Type B pancreatic cell (in vitro differentiated cells): ENCODE measurements at regions not wholly inside any gene's neighbourhood (a gene's known extent, or its start where the extent isn't known, plus 50 kb on each side); places are given as distances from the start of the nearest gene placed in this dataset.

Experiments
- DNase-seq: peaks from one replicate; pipeline ENCODE4 v3.0.0; 2021; ENCODE audit warnings: mixed read lengths; ENCODE audit not compliant: unreplicated experiment; ENCODE audit errors: extremely low spot score
- H3K27ac Mint-ChIP-seq: 2 replicates; pipeline ENCODE4 v1.8.0; 2021; ENCODE audit warnings: mild to moderate bottlenecking, mixed read lengths
- H3K27me3 Mint-ChIP-seq: 2 replicates; pipeline ENCODE4 v1.8.0; 2021; ENCODE audit warnings: mixed read lengths
- H3K36me3 Mint-ChIP-seq: 2 replicates; pipeline ENCODE4 v1.8.0; 2021; ENCODE audit warnings: mixed read lengths
- H3K4me1 Mint-ChIP-seq: one replicate; pipeline ENCODE4 v1.8.0; 2021; ENCODE audit warnings: mixed read lengths; ENCODE audit not compliant: unreplicated experiment
- H3K4me3 Mint-ChIP-seq: 2 replicates; pipeline ENCODE4 v1.8.0; 2021; ENCODE audit warnings: mild to moderate bottlenecking, mixed read lengths
- H3K9me3 Mint-ChIP-seq: 2 replicates; pipeline ENCODE4 v1.8.0; 2021; ENCODE audit warnings: mixed read lengths
- TF ChIP-seq, protein P1 (sequence below): fragments of 200-600 bp; sonication (generic); conservative IDR thresholded peaks from 2 replicates; pipeline ENCODE4 v1.5.0; 2021; ENCODE audit warnings: antibody characterized with exemption, mild to moderate bottlenecking

DNA sequence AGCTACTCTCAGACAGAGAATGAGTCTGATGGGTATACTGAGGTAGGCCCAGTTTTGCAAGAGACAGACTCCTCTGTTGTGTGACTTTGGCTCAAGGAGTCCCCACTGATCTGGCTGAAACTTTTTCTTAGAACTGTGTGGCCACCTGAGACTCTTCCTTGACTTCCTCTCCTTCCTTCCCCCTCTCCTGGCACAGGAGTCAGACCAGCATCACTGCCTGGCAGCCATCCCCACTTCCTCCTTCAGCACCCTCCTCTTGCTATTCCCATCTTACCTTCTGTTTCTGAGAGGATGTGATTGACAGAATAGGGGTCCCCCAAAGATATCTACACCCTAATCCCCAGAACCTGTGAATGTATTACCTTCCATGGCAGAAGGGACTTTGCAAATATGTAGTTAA lies 351.1 kb downstream of the MN1 start:
- Mint-ChIP-seq H3K36me3 (no peaks in the 10 kb centered on the region), H3K27ac (no peak overlapping the region), H3K27me3 (peaks cover 15% of the 10 kb centered on the region), H3K4me1 (peaks cover 12% of the 10 kb centered on the region), H3K4me3 (no peak overlapping the region), H3K9me3 (peaks cover 9% of the 10 kb centered on the region)
- no peak for DNase-seq
- TF ChIP-seq, protein P1, sequence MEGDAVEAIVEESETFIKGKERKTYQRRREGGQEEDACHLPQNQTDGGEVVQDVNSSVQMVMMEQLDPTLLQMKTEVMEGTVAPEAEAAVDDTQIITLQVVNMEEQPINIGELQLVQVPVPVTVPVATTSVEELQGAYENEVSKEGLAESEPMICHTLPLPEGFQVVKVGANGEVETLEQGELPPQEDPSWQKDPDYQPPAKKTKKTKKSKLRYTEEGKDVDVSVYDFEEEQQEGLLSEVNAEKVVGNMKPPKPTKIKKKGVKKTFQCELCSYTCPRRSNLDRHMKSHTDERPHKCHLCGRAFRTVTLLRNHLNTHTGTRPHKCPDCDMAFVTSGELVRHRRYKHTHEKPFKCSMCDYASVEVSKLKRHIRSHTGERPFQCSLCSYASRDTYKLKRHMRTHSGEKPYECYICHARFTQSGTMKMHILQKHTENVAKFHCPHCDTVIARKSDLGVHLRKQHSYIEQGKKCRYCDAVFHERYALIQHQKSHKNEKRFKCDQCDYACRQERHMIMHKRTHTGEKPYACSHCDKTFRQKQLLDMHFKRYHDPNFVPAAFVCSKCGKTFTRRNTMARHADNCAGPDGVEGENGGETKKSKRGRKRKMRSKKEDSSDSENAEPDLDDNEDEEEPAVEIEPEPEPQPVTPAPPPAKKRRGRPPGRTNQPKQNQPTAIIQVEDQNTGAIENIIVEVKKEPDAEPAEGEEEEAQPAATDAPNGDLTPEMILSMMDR, result no peak

GRCh38 chr22:27452245-27452644 lies 349.3 kb downstream of the MN1 start:
- H3K4me1 Mint-ChIP-seq, result peaks cover 22% of the 10 kb centered on the region
- no peak overlapping the region for H3K27ac Mint-ChIP-seq
- no peak overlapping the region for H3K4me3 Mint-ChIP-seq

GRCh38 chr22:27452922-27453321 lies 348.6 kb downstream of the MN1 start:
- peaks cover 19% of the 10 kb centered on the region for H3K27me3 Mint-ChIP-seq
- H3K27ac Mint-ChIP-seq, result no peak overlapping the region
- DNase-seq, result no peak
- no peak overlapping the region for H3K4me3 Mint-ChIP-seq
- H3K9me3 Mint-ChIP-seq, result peaks cover 9% of the 10 kb centered on the region
- H3K36me3 Mint-ChIP-seq, result peaks cover 3% of the 10 kb centered on the region
- peaks cover 22% of the 10 kb centered on the region for H3K4me1 Mint-ChIP-seq
- TF ChIP-seq, protein P1, result no peak

More at GRCh38 chr22:27452245-27452644, 349.3 kb downstream of the MN1 start:
- Mint-ChIP-seq H3K9me3 (peaks cover 9% of the 10 kb centered on the region), H3K36me3 (peaks cover 3% of the 10 kb centered on the region), H3K27me3 (peaks cover 19% of the 10 kb centered on the region)
- no peak for DNase-seq
- TF ChIP-seq, protein P1, result no peak

- Mint-ChIP-seq H3K4me3 (no peak overlapping the region), H3K27ac (no peak overlapping the region), H3K27me3 (peaks cover 24% of the 10 kb centered on the region), H3K4me1 (peaks cover 22% of the 10 kb centered on the region), H3K9me3 (peaks cover 9% of the 10 kb centered on the region), H3K36me3 (peaks cover 3% of the 10 kb centered on the region)
- TF ChIP-seq, protein P1, result no peak
- no peak for DNase-seq
Measured at GRCh38 chr22:27453725-27454124, 347.8 kb downstream of the MN1 start.

GRCh38 chr22:27454807-27455450 lies 346.6 kb downstream of the MN1 start:
- TF ChIP-seq, protein P1, result no peak
- Mint-ChIP-seq H3K27ac (peak overlapping the region; percentile 24), H3K4me3 (no peak overlapping the region), H3K9me3 (peaks cover 9% of the 10 kb centered on the region), H3K27me3 (peaks cover 29% of the 10 kb centered on the region), H3K36me3 (peaks cover 3% of the 10 kb centered on the region), H3K4me1 (peaks cover 24% of the 10 kb centered on the region)
- DNase-seq, result no peak

- no peak overlapping the region for H3K27ac Mint-ChIP-seq
- no peak overlapping the region for H3K4me3 Mint-ChIP-seq
- H3K4me1 Mint-ChIP-seq, result peaks cover 27% of the 10 kb centered on the region
- TF ChIP-seq, protein P1, result no peak
- peaks cover 3% of the 10 kb centered on the region for H3K9me3 Mint-ChIP-seq
- no peak for DNase-seq
- peaks cover 3% of the 10 kb centered on the region for H3K36me3 Mint-ChIP-seq
- peaks cover 28% of the 10 kb centered on the region for H3K27me3 Mint-ChIP-seq
Measured at GRCh38 chr22:27455526-27455925, 346.0 kb downstream of the MN1 start.
